ENCODE measurements at regions not wholly inside any gene's neighbourhood (a gene's known extent, or its start where the extent isn't known, plus 50 kb on each side); places are given as distances from the start of the nearest gene placed in this dataset.

DNA sequence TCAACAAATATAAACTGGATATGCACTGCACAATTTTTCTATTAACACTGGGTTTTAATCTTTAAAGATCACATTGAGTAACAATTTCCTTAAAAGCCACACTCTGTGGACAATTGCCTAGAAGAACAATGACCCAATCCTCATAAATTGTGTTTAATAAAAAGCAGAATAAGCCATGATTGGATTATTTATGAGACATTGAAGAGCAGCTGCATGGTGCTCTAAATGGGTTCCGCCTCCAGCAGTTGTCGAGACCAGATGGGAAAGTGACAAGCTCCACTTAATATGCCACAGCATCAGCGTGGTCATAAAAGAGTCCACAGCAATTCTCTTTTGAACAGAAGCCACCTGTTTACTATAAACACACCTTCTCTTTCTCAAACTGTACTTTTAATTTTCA is 635.2 kb upstream of the FRG1 start:
- Histone ChIP-seq H3K9me3 (no peaks in the 10 kb centered on the region), H3K27ac (no peak overlapping the region), H3K4me3 (replicated peaks in 1 of 3) (no peak overlapping the region), H3K4me1 (no peaks in the 10 kb centered on the region), H3K36me3 (no peaks in the 10 kb centered on the region), H3K27me3 (no peaks in the 10 kb centered on the region)
- TF ChIP-seq POLR2A (IDR thresholded peaks at IDR 0.05): no peak
- TF ChIP-seq, protein P1, sequence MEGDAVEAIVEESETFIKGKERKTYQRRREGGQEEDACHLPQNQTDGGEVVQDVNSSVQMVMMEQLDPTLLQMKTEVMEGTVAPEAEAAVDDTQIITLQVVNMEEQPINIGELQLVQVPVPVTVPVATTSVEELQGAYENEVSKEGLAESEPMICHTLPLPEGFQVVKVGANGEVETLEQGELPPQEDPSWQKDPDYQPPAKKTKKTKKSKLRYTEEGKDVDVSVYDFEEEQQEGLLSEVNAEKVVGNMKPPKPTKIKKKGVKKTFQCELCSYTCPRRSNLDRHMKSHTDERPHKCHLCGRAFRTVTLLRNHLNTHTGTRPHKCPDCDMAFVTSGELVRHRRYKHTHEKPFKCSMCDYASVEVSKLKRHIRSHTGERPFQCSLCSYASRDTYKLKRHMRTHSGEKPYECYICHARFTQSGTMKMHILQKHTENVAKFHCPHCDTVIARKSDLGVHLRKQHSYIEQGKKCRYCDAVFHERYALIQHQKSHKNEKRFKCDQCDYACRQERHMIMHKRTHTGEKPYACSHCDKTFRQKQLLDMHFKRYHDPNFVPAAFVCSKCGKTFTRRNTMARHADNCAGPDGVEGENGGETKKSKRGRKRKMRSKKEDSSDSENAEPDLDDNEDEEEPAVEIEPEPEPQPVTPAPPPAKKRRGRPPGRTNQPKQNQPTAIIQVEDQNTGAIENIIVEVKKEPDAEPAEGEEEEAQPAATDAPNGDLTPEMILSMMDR (IDR thresholded peaks at IDR 0.05): no peak
- no peak for DNase-seq
- WGBS, 2 donors: 53 to 76% methylated on average over 3 of the region's 3 CpGs
- intact Hi-C loops (cut with DNase I): no loop called here

DNA sequence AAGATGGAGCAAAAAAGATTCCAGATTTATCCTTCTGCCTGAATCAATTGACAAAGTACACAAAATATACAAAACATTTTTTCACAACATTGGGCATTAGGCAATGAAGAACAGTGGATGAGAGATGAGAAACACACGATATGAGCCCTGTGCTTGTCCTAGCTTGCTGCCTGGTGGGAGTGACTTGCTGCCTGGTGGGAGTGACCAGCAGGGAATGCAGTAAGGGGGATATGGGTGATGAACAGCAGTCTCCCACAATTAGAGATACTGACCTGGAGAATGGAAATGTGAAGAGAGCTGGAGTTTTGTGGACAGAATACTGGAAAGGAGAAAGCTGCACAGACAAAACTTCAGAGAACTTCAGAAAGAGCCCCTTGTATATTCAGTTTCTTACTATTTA is 629.4 kb upstream of the FRG1 start:
- Histone ChIP-seq H3K27me3 (no peaks in the 10 kb centered on the region), H3K36me3 (no peaks in the 10 kb centered on the region), H3K9me3 (no peaks in the 10 kb centered on the region), H3K4me1 (no peaks in the 10 kb centered on the region), H3K27ac (no peak overlapping the region), H3K4me3 (replicated peaks in 1 of 3) (no peak overlapping the region)
- TF ChIP-seq, protein P1 (IDR thresholded peaks at IDR 0.05): no peak
- TF ChIP-seq POLR2A (IDR thresholded peaks at IDR 0.05): no peak
- DNase-seq: no peak
- intact Hi-C loops (cut with DNase I): no loop called here
- WGBS, 2 donors: 49 to 56% methylated on average over 1 of the region's 1 CpG

DNA sequence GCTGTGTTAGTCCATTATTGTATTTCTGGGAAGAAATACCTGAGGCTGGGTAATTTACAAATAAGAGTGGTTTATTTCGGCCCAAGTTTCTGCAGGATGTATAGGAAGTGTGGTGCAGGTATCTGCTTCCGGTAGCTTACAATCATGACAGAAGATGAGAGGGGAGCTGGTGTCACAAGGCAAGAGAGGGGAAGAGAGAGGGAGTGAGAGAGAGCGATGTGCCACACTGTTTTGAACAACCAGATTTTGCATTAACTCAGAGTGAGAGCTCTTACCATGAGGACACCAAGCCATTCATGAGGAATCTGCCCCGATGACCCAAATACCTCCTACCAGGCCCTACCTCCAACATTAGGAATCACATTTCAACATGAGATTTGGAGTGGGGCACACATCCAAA is 627.6 kb upstream of the FRG1 start:
- no peak overlapping the region for H3K27ac ChIP-seq
- H3K4me3 ChIP-seq (replicated peaks in 1 of 3): no peak overlapping the region
- H3K9me3 ChIP-seq: no peaks in the 10 kb centered on the region
- no peaks in the 10 kb centered on the region for H3K27me3 ChIP-seq
- intact Hi-C loops (cut with DNase I): no loop called here
- no peaks in the 10 kb centered on the region for H3K36me3 ChIP-seq
- no peak for TF ChIP-seq POLR2A (IDR thresholded peaks at IDR 0.05)
- no peaks in the 10 kb centered on the region for H3K4me1 ChIP-seq
- 62 to 69% methylated on average over 4 of the region's 4 CpGs for WGBS, 2 donors
- DNase-seq: no peak

DNA sequence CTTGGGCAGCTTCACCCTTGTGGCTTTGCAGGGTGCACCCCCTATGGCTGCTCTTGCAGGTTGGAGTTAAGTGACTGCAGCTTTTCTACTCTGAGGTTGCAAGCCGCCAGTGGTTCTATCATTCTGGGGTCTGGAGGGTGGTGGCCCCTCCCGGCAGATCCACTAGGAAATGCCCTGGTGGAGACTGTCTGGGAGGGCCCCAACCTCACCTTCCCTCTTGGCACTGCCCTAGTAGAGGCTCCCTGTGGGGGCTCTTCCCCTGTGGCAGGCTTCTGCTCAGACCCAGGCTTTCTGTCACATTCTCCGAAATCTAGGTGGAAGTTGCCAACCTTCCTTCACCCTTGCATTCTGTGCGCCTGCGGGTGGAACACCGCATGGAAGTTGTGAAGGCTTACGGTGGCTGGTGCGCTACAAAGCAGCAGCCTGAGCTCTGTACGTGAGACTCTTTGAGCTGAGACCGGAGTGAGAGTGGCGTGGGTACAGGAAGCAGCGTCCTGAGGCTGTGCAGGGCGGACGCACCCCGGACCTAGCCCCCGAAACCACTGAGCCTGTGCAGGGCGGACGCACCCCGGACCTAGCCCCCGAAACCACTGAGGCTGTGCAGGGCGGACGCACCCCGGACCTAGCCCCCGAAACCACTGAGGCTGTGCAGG is 626.7 kb upstream of the FRG1 start:
- no peak for TF ChIP-seq POLR2A (IDR thresholded peaks at IDR 0.05)
- TF ChIP-seq, protein P1 (IDR thresholded peaks at IDR 0.05): no peak
- no peak for DNase-seq
- WGBS, 2 donors: 94 to 96% methylated on average over 15 to 16 of the region's 24 CpGs

DNA sequence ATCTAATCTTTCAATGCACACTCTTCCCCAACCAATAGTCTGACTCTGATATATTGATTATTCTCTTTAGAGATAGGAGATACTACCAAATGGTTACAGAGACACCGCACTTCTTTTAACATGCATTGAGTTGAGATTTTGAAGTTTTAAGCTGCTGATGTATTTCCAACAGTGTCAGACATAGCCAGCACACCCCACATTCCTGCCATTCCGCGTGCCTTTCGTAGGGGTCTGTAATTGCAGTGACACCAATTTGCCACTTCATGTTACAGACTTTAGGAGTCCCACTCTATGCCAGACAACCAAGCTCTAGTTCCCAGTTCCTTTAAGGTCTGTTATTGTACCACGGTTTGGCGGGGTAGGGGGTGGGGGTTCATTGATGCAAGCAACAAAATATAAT is 618.2 kb upstream of the FRG1 start:
- Histone ChIP-seq H3K4me1 (no peaks in the 10 kb centered on the region), H3K27ac (no peak overlapping the region), H3K4me3 (replicated peaks in 1 of 3) (no peak overlapping the region), H3K36me3 (no peaks in the 10 kb centered on the region), H3K27me3 (no peaks in the 10 kb centered on the region), H3K9me3 (no peaks in the 10 kb centered on the region)
- no peak for DNase-seq
- WGBS, 2 donors: 82 to 93% methylated on average over 6 of the region's 6 CpGs
- no peak for TF ChIP-seq POLR2A (IDR thresholded peaks at IDR 0.05)
- TF ChIP-seq, protein P1 (IDR thresholded peaks at IDR 0.05): no peak
- intact Hi-C loops (cut with DNase I): no loop called here

More for the DNA sequence above, 626.7 kb upstream of the FRG1 start:
- intact Hi-C loops (cut with DNase I): no loop called here
- Histone ChIP-seq H3K4me1 (no peaks in the 10 kb centered on the region), H3K36me3 (no peaks in the 10 kb centered on the region), H3K27ac (no peak overlapping the region), H3K4me3 (replicated peaks in 1 of 3) (no peak overlapping the region), H3K27me3 (no peaks in the 10 kb centered on the region), H3K9me3 (no peaks in the 10 kb centered on the region)

All from thyroid gland (tissue), 4 donors.